Skeletal muscle satellite cell (primary cell): ENCODE measurements at regions not wholly inside any gene's neighbourhood (a gene's known extent, or its start where the extent isn't known, plus 50 kb on each side); places are given as distances from the start of the nearest gene placed in this dataset.

Experiments used
- H3K27me3 ChIP-seq: 2 replicates; pipeline ENCODE4 v1.7.0; 2013; ENCODE audit warnings: low read length; ENCODE audit not compliant: control insufficient read depth, insufficient read depth
- H3K36me3 ChIP-seq: 2 replicates; pipeline ENCODE4 v1.7.0; 2013; ENCODE audit warnings: mild to moderate bottlenecking, control low read depth, low read length; ENCODE audit not compliant: insufficient read depth
- H3K4me1 ChIP-seq: 2 replicates; pipeline ENCODE4 v1.7.0; 2013; ENCODE audit warnings: low read length; ENCODE audit not compliant: control insufficient read depth, insufficient read depth
- H3K4me2 ChIP-seq: 2 replicates; pipeline ENCODE4 v1.7.0; 2013; ENCODE audit warnings: mild to moderate bottlenecking, low read length
- H3K4me3 ChIP-seq: 2 replicates; pipeline ENCODE4 v1.7.0; 2013; ENCODE audit warnings: low read length
- H3K9ac ChIP-seq: 2 replicates; pipeline ENCODE4 v1.7.0; 2013; ENCODE audit warnings: mild to moderate bottlenecking, low read depth, low read length, moderate library complexity
- H3K9me3 ChIP-seq: replicated peaks from 2 replicates; pipeline ENCODE4 v1.7.0; 2013; ENCODE audit warnings: mild to moderate bottlenecking, control low read depth, low read length

- H3K4me3 ChIP-seq, result no peak overlapping the region
- no peaks in the 10 kb centered on the region for H3K27me3 ChIP-seq
- H3K9me3 ChIP-seq, result no peaks in the 10 kb centered on the region
- peaks cover 12% of the 10 kb centered on the region for H3K4me1 ChIP-seq
- H3K9ac ChIP-seq, result no peak overlapping the region
- H3K36me3 ChIP-seq, result no peaks in the 10 kb centered on the region
- no peak overlapping the region for H3K4me2 ChIP-seq
Measured at GRCh38 chr20:40488401-40488800, 200.6 kb downstream of the MAFB start.

GRCh38 chr20:40486297-40486696 lies 202.7 kb downstream of the MAFB start:
- Histone ChIP-seq H3K4me2 (no peak overlapping the region), H3K9ac (no peak overlapping the region), H3K4me1 (peaks cover 9% of the 10 kb centered on the region), H3K4me3 (no peak overlapping the region), H3K27me3 (peaks cover 3% of the 10 kb centered on the region), H3K9me3 (no peaks in the 10 kb centered on the region), H3K36me3 (no peaks in the 10 kb centered on the region)

- H3K9me3 ChIP-seq, result no peaks in the 10 kb centered on the region
- no peaks in the 10 kb centered on the region for H3K4me1 ChIP-seq
- H3K4me2 ChIP-seq, result no peak overlapping the region
- no peak overlapping the region for H3K4me3 ChIP-seq
- H3K36me3 ChIP-seq, result no peaks in the 10 kb centered on the region
- H3K27me3 ChIP-seq, result peaks cover 6% of the 10 kb centered on the region
- no peak overlapping the region for H3K9ac ChIP-seq
Measured at GRCh38 chr20:40481743-40482458, 207.1 kb downstream of the MAFB start.

- Histone ChIP-seq H3K4me2 (no peak overlapping the region), H3K27me3 (peaks cover 6% of the 10 kb centered on the region), H3K4me3 (no peak overlapping the region), H3K4me1 (no peaks in the 10 kb centered on the region), H3K9me3 (no peaks in the 10 kb centered on the region), H3K36me3 (no peaks in the 10 kb centered on the region), H3K9ac (no peak overlapping the region)
Measured at GRCh38 chr20:40481337-40481736, 207.7 kb downstream of the MAFB start.

GRCh38 chr20:40477805-40478204 lies 211.2 kb downstream of the MAFB start:
- Histone ChIP-seq H3K27me3 (peaks cover 10% of the 10 kb centered on the region), H3K4me3 (no peak overlapping the region), H3K4me1 (no peaks in the 10 kb centered on the region), H3K9me3 (no peaks in the 10 kb centered on the region), H3K36me3 (no peaks in the 10 kb centered on the region), H3K4me2 (no peak overlapping the region), H3K9ac (no peak overlapping the region)

- Histone ChIP-seq H3K4me2 (no peak overlapping the region), H3K4me3 (no peak overlapping the region), H3K9me3 (no peaks in the 10 kb centered on the region), H3K9ac (no peak overlapping the region), H3K27me3 (peaks cover 7% of the 10 kb centered on the region), H3K4me1 (no peaks in the 10 kb centered on the region), H3K36me3 (no peaks in the 10 kb centered on the region)
Measured at GRCh38 chr20:40476461-40476860, 212.6 kb downstream of the MAFB start.

- Histone ChIP-seq H3K4me3 (no peak overlapping the region), H3K4me1 (no peaks in the 10 kb centered on the region), H3K27me3 (peaks cover 3% of the 10 kb centered on the region), H3K36me3 (no peaks in the 10 kb centered on the region), H3K9ac (no peak overlapping the region), H3K4me2 (no peak overlapping the region), H3K9me3 (no peaks in the 10 kb centered on the region)
Measured at GRCh38 chr20:40472905-40473304, 216.1 kb downstream of the MAFB start.

GRCh38 chr20:40471261-40471629 lies 217.8 kb downstream of the MAFB start:
- no peak overlapping the region for H3K4me3 ChIP-seq
- H3K9me3 ChIP-seq, result no peaks in the 10 kb centered on the region
- H3K4me1 ChIP-seq, result no peaks in the 10 kb centered on the region
- H3K4me2 ChIP-seq, result no peak overlapping the region
- peaks cover 3% of the 10 kb centered on the region for H3K27me3 ChIP-seq
- H3K36me3 ChIP-seq, result no peaks in the 10 kb centered on the region
- no peak overlapping the region for H3K9ac ChIP-seq

- Histone ChIP-seq H3K4me3 (no peak overlapping the region), H3K4me2 (no peak overlapping the region), H3K9me3 (no peaks in the 10 kb centered on the region), H3K4me1 (no peaks in the 10 kb centered on the region), H3K36me3 (no peaks in the 10 kb centered on the region), H3K27me3 (peaks cover 3% of the 10 kb centered on the region), H3K9ac (no peak overlapping the region)
Measured at GRCh38 chr20:40470445-40471260, 218.4 kb downstream of the MAFB start.

- no peaks in the 10 kb centered on the region for H3K9me3 ChIP-seq
- H3K27me3 ChIP-seq, result no peaks in the 10 kb centered on the region
- H3K9ac ChIP-seq, result no peak overlapping the region
- H3K4me1 ChIP-seq, result no peaks in the 10 kb centered on the region
- no peaks in the 10 kb centered on the region for H3K36me3 ChIP-seq
- H3K4me3 ChIP-seq, result no peak overlapping the region
- no peak overlapping the region for H3K4me2 ChIP-seq
Measured at GRCh38 chr20:40468759-40469158, 220.3 kb downstream of the MAFB start.

GRCh38 chr20:40467703-40468411 lies 221.2 kb downstream of the MAFB start:
- H3K27me3 ChIP-seq, result no peaks in the 10 kb centered on the region
- no peak overlapping the region for H3K4me3 ChIP-seq
- H3K4me1 ChIP-seq, result no peaks in the 10 kb centered on the region
- H3K9me3 ChIP-seq, result no peaks in the 10 kb centered on the region
- H3K4me2 ChIP-seq, result no peak overlapping the region
- no peak overlapping the region for H3K9ac ChIP-seq
- H3K36me3 ChIP-seq, result no peaks in the 10 kb centered on the region
